ENCODE measurements at regions not wholly inside any gene's neighbourhood (a gene's known extent, or its start where the extent isn't known, plus 50 kb on each side); places are given as distances from the start of the nearest gene placed in this dataset.

DNA sequence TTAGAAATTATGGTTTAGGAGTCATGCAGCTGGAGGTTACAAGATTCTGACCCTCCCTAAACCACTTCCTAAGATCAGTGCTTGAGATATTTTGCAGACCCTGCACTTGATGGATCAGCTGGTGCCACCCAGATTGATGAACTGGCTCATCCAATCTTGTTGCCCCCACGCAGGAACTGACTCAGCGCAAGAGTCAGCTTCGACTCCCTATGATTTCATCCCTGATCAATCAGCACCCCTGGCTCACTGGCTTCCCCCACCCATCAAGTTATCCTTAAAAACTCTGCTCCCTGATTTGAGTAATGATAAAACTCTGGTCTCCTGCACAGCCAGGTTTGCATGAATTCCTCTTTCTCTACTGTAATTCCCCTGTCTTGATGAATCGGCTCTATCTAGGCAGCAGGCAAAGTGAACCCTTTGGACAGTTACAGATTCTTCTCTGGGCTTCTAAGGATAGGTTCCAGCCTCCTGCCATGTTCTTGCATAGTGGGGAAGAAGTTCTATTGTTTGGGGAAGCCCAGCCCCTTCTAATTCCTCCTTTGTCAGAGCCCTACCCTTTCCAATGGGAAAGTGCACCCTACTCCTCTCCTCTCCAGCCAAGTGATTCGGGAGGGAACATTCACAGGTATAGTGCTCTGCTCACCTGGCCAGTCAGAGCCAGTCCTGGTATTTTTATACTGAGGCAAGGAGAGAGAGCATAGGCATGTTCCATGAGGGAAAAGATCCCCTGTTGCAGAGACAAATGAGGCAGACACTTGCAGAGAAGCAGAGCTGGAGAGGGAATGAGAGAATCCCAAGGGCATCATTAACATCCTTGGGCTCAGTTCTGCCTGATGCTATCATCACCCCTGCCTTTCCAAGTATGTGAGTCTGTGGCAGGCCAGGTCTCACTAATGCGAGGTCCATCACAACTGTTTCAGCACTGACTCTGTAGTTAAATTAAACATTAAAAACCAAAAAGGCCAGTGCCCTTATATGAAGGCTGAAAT lies 224.4 kb upstream of the GALNT17 start:
- no peak for DNase-seq

DNA sequence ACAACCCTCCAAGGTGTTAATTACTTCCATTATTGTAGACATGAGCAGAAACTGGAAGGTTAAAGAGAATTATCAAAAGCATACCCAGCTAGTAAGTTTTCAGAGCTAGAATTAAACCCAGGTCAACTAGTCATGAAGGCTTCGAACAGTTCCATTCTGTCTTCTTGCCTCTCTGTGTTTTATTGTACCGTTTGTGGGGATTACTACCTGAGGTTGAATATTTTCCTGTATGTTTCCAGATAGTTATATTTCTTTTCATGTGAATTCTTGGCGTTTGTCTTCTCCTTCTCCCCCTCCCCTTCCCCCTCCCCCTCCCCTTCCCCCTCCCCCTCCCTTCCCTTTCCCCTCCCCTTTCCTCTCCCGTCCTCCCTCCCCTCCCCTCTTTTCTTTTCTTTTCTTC lies 218.0 kb upstream of the GALNT17 start:
- DNase-seq = no peak

DNA sequence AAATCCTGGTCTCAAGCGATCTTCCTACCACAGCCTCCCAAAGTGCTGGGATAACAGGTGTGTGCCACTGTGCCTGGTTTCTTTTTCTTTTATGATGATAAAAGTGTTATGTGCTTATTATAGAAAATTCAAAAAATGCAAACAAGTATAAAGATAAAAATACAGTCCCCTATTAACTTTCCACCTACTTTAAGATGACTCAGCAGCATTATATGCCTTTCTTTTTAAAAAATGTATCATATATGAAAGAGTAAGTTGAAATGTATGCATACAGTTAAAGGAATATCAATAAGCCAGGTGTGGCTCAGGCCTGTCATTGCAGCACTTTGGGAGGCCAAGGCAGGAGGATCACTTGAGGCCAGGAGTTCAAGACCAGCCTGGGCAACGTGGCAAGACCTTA lies 216.9 kb upstream of the GALNT17 start:
- DNase-seq = no peak

DNA sequence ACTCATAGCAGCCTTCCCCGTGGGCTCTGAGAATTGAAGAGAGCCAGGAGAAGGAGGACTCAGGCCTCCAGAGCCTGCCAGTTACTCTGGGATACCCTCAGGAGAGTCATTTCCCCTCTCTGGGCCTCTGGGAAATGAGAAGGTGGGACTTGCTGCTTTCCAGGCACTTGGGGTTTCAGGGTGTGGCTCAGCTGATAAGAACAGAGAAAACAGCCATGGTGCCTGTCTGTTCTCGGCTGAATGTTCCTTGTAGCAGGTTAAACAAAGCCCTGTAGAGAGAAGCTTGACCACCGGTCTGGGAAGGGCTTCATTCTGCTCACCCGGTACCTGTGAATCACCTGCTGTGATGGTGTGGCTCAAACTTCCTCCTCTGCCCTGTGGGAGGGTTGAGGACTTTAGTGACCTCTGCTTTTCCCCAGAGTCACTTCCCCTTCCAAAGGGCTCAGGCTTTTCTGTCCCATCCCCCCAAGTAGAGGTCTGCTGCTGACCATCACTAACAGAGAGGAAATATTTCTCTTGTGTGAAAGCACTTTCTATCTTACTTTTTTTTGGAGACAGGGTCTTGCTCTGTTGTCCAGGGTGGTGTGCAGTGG lies 212.4 kb upstream of the GALNT17 start:
- DNase-seq = peak; percentile 38

DNA sequence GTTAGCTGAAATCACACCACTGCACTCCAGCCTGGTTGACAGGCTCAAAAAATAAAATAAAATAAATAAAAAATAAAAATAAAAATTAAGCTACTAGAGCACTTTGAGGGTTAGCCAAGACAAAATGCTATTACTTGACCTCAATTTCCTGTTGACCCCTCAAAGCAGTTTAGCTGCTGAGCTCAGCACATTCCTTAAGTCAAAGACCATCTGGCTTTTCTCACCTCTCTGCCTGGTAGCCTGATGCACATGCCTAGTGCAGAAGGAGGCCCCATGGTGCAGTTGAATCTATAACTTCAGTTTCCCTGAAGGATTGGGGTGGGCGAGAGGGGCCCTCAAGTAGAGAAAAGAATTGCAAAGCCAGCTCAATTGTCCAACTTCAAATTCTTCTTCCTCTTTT lies 211.1 kb upstream of the GALNT17 start:
- DNase-seq = peak; percentile 28

DNA sequence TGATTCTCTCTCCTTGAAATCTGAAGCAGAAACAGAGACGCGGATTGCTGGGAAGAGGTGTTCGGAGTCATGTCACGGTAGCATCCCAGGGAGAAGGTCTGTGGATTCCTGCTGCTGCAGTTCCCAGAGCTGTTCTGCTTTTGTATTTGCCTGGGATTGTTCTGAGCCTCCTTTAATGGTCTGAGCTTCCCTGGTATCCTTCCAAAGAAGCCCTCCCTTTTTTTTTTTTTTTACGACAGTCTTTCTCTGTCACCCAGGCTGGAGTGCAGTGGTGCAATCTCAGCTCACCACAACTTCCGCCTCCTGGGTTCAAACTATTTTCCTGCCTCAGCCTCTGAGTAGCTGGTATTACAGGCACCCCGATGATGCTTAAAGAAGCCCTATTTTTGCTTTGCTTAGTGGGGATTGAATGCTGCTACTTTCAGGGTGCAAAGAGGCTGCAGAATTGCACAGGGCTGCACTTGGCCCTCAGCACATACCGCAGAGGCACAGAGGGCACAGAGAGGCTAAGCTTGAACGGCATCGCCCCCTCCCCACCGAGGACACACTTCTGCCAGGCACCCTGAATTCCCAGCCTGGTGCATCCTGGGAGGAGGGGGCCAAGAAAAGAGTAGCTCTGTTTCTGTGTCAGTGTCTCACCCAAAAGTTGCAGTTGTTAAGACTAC lies 208.6 kb upstream of the GALNT17 start:
- peak; percentile 83 for DNase-seq

DNA sequence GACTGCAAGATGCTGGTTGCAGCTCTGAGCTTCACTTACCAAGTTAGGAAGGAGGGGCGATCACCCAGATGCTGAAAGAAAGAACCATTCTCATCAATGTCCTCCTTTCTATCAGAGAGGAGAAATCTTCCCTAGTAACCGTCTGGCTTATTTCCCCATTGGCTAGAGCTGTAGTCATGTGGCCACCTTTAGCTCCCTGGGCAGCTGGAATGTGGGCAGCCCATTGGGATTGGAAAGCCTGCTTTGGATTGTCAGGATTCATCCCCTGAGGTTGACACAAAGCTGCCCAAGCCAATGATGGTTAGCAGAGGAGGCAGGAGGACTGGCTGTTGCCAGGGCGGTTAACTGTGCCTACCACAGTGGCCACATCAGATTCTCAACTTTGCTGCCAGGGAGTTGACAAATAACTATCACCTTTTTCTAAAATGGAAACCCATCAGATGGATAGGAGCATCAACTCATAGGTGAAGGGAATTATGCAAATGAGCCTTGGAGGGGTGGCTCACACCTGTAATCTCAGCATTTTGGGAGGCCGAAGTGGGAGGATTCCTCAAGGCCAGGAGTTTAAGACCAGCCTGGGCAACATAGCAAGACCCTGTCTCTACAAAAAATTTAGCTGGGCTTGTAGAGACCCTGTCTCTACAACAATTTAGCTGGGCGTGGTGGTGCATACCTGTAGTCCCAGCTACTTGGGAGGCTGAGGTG lies 206.4 kb upstream of the GALNT17 start:
- no peak for DNase-seq

DNA sequence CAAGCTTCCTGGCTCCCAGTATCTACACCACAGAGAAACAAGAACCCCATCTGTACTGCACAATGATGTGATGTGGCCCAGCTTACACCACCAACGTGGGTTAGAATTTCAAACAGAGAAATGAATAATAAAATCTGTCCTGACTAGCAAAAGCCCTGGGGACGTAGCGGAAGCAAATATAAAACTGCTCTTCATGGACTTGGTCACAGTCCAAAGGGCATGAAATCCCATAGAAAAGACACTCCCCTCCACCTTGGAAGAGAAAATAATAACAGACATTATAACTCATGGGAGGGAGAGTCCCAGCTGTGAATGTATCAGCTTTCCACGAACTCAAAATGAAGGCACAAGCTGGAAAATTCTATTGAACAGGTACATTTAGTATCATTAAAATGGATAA lies 205.3 kb upstream of the GALNT17 start:
- no peak for DNase-seq

DNA sequence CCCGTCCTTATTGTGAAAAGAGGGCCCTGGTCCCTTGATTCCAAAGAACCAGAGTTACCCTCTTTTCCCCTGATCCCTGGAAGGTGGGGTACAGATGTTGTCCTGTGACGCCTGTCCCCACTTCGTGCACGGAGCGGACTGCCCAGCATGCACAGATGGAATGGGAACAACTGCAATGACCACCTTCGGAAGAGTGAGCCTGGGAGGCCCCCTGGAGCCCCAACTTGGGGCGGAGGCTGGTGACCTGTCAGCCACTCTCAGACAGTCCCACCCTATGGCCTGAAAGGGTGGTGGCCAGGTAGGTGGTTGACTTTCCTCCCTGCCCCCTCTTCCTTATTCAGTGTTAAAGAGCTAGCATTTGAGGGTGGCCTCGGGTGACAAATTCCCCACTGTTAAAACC lies 196.6 kb upstream of the GALNT17 start:
- no peak for DNase-seq

DNA sequence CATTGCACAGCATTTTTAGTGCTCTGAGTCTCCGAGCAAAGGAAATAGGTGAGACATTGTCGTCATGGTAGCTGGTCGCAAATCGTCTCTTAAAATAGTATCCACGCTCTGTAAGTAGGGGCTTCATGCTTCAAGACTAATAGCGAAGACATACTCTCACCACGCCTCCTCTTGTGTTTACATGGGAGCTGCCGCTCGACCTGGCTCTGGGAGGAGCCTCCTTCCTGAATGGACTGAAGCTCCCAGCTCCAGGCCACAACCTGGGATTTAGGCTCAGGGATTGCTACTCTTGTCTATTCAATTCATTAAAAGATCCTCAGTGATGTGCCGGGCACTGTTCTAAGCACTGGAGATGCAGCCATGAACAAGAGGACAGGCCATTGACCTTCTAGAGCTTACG lies 196.1 kb upstream of the GALNT17 start:
- no peak for DNase-seq

DNA sequence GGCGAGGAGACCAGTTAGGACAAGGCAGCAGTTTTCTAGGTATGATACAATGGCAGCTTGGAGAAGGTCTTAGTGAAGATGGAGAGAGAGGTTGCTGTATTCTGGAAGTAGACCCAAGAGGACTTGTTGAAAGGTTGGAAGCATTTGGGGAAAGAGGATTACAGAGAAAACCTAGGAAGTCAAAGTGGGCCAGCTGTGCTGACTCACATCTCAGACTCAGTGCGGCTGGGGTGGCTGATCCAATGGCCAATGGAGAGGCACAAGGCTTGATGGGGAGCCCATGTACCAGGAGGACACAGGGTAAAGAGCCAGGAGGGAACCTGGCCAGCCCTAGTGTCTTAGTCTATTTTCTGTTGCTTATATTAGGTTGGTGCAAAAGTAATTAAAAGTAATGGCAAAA lies 194.5 kb upstream of the GALNT17 start:
- DNase-seq = no peak

DNA sequence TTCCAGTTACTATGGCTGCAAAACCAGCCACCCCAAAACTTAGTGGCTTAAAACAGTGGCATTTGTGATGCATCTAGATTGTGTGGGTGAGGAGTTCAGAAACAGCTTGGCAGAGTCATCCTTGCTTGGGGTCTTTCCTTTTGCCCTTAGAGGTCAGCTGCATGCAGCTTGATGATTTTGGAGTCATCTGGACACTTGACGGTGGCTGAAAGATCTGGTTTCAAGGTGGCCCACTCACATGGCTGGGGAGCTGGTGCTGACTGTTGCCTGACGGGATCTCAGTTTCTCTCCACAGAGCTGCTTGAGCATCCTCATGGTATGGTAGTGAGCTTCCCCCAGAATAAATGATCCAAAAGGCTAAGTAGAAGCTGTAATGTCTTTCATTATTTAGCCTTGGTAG lies 191.3 kb upstream of the GALNT17 start:
- no peak for DNase-seq

DNA sequence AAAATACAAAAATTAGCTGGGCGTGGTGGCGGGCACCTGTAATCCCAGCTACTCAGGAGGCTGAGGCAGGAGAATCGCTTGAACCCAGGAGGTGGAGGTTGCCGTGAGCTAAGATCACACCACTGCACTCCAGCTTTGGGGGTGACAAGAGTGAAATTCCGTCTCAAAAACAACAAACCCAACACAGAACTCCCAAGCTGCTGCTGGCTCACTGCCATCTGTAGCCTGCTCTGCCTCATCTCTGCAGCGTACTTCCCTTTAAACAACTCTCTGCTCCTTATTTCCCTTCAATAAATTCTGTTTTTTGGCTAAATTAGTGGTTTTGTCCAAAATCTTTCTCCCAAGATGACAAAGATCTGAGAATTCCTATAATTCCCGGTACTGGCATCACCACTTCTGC lies 189.2 kb upstream of the GALNT17 start:
- DNase-seq = no peak

DNA sequence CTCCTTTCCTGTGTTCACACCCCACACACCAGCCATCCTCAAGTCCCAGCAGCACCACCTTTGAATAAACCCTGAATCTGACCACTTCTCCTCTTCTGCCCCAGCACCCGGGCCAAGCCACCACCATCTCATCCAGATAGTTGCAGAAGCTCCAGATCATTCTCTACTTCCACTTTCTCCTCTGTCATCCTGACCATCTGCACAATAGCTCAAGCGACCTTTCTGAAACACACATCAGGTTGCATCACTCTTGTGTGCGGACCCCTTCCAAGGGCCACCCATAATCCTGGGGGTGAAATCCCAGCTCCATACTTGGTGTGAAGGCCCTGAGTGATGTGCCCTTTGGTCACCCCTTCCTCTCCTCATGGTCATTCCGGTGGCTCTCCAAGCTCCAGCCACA lies 187.4 kb upstream of the GALNT17 start:
- peak; percentile 59 for DNase-seq

DNA sequence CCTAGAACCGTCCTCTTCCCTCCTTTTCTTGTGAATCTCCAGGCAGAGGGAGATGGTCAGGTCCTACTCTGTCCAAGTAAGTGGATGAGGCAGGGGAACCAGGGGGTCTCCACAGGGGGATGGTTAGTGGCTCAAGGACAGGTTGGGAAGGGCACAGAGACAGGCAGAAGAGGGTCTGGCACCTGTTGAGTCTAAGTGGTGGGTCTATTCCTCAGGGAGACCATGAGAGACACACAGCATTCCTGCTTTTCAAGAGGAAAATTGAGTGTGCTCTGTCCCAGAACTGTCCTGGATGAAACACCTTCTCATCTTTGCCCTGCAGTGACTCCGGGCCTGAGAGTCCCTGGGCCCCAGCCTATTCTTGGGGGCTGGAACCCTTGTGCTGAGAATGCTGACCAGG lies 184.8 kb upstream of the GALNT17 start:
- DNase-seq = no peak

DNA sequence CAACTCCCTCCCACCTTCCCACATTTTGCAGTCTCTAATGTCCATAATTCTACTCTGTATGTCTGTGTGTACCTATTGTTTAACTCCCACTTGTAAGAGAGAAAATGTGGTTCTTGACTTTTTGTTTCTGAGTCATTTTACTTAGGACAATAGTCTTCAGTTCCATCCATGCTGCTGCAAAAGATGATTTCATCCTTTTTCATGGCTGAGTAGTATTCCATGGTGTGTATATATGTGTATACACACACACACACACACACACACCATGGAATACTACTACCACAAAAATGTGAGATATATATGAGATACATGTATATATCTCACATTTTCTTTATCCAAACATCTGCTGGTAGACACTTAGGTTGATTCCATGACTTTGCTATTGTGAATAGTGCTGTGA lies 182.1 kb upstream of the GALNT17 start:
- no peak for DNase-seq

DNA sequence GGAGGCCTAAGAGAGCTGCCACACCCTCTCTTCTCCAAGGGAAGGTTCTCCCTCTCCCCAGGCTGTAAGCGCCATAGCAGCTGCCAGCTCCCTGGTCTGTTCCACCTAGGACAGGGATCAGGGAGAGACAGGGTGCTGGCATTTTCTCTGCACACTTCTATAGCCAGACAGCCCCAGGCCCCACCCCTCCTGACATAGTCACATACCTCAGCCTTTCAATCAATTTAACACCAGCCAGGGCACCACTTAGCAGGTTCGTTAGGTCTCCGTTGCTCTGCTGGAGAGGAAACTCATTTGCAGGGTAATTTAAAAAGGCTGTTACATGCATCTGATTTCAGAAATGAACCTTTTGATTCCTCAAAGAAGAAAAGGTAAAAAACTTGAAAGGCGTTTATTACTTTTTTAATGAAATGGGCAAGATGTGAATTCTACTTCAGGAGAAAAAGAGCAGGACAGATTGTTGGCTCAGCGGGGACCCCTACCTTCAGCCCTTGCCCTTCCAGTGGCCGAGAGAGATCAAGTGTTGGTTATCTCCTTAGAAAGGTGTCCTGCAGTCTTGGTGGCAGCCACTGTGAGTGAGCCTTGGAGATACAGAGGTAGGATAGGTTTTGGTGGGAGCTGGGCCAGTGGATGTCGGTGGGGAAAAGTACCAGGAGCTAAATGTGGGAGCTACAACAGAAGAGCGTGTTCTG lies 180.5 kb upstream of the GALNT17 start:
- DNase-seq = no peak

DNA sequence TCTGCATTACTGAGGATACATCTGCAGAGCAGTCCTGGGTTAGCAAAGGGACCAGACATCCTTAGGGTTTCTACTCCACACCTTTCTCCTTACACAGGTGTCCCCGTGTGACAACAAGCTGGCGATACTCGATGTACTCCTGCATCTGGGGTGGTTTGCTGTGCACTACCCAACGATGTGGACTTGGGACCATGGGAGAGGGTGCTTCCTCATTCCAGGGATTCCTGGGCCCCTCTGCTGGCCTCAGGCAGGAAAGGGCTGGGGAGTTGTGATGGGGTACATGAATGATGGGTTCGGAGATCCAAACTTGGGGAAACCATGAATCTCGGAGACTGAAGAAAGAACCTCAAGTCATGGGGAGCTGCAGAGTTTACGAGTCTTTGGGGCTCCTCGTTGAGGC lies 179.6 kb upstream of the GALNT17 start:
- DNase-seq = no peak

DNA sequence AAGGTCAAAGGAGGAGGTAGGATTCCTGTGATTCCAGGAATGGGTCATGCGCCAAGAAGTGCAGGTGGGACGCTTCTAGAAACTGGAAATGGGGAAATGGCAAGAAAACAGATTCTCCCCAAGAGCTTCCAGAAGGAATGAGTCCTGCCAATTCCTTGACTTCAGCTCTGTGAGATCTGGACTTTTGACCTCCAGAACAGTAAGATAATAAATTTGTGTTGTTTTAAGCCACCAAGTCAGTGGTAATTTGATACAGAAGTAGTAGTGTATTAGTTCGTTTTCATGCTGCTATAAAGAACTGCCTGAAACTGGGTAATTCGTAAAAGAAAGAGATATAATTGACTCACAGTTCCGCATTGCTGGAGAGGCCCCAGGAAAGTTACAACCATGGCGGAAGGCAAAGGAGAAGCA lies 178.6 kb upstream of the GALNT17 start:
- DNase-seq = no peak

DNA sequence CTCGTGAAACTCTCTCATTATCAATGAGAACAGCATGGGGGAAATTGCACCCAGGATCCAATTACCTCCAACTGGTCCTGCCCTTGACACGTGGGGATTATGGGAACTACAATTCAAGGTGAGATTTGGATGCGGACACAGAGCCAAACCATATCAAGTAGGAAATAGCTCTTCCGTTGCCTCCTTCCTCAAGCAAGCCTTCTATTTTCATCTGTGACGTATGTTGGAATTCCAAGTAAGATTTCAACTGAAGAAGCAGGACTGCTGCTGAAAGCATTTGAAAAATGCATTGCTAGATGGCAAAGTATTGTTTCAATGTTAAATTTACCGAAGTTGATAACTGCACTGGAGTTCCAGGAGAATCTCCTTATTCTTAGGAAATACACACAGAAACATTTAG lies 178.1 kb upstream of the GALNT17 start:
- DNase-seq = no peak

DNA sequence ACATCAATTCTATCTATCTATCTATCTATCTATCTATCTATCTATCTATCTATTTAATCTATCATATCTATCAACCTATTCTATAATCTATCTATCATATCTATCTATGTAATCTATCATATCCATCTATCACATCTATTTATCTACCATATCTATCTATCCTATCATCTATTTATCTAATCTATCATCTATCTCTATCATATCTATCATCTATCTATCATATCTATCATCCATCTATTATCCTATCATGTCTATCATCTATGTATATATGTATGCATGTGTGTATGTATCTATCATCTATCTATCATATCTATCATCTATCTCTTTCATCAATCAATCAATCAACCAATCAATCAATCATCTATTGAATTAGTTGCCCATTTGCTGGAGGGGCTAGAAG lies 159.3 kb upstream of the GALNT17 start:
- DNase-seq = no peak

DNA sequence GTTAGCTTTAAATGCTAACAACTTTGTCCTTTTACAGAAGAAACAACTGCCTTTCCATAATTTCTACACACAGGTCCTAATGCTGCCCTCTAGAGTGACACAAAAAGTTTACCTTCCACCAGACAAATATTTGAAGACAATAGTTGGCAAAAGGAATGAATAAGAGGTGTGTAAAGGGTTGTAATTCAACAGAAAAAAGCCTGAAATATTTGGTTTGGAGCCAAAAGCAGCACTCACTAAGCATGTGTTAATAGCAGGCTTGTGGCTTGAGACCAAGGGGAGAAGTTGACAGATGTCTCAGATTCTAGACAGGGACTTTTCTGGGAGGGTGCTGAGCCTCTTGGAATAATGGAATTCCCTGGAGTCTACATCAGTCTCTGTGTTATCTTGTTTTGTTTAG lies 156.2 kb upstream of the GALNT17 start:
- no peak for DNase-seq

DNA sequence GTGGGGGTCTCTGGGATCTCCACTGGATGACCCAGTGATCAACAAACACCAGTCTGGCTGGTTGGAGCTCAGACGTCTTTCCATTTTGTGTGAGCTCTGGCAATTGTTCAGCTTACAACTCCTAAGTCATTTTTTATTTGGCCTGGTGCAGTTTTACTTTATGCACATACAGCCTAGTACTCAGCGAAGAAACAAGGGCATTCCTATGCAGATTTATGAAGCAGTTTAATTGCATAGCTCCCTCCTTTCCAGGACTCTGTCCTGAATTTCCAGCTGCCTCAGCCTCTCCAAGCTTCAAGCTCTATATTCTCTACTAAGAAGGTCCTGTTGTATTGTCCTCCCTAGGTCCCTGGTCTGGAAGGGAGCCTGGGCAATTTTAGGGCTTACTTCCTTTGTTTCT lies 145.6 kb upstream of the GALNT17 start:
- DNase-seq = no peak

Data from MV-4-11 (cell line).